HG02798 (cell line): ENCODE measurements at regions not wholly inside any gene's neighbourhood (a gene's known extent, or its start where the extent isn't known, plus 50 kb on each side); places are given as distances from the start of the nearest gene placed in this dataset.

Experiments used
- ATAC-seq: cut with Tn5 transposase; IDR thresholded peaks from one replicate; pipeline ENCODE4 v1.9.1; 2021; ENCODE audit warnings: mild to moderate bottlenecking; ENCODE audit not compliant: unreplicated experiment, poor library complexity

DNA sequence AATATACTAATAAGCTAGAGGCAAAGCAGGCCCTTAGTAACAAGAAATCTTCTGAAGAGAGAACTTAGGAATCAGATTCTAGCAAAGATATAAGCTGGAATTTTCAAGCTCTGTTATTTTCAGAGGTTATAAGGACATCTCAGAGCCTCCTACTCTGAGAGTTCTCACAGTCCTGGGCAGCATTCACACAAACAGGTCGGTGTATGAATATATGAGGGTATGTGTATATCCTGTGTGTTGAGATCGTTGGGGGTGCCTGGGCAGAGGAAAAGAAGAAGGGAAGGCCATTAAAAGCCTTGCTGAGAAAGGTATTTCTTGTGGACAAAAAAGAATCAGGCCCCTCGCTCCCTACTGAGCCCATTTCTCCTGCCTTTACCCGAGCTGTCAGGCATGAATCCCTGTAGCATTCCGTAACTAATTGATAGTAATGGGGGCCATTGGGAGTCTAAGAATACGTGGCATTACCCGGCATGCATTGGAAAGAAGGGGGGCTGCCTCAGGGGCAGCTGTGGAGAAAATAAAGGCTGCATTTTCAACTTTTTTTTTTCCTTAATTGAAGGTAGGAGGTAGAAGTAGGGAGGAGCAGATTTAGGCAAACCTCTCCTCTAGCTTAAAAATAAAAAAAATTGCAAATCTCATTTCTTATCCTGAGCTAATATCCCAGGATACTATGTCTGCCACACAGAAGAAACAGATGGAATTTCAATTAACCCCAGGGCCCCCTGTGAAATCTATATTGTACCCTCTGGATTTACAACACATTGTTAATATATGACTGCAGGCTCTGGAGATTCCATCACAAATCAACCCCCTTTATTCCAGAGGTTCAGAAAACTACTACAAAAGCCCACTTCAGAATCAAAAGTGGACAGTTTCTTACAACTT, 103.8 kb downstream of the GTPBP8 start:
- no peak for ATAC-seq

DNA sequence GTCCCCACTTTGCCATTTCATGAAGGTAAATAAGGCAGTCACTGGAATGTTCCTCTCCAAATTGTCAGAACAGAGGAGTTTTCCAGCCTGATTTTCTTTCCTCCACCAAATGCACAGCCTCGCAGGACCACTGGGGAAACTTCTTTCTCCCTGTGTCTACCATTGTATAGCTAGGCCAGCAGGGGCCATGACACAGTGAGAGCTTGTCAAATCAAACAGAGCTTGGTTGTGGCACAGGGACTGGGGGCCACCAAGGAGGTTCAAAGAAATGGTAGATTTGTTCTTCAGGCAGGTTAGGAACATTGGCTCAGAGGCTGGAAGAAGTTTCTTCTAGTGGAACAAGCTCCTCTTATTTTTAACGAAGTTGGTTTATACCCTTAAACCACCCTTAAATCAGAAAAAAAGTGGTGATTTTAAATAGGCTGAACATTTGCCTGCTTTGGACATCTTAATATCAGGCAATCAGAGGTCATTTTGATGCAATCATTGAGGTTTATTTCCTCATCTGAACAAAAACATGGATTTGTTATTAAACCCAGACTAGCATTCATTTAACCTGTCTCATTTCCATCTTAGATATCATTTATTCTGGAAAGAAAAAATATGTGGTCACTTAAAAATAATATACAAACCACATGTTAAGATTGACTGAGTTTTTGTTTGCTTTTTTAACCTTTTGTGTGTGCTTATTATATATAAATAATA, 105.6 kb downstream of the GTPBP8 start:
- ATAC-seq, result no peak

DNA sequence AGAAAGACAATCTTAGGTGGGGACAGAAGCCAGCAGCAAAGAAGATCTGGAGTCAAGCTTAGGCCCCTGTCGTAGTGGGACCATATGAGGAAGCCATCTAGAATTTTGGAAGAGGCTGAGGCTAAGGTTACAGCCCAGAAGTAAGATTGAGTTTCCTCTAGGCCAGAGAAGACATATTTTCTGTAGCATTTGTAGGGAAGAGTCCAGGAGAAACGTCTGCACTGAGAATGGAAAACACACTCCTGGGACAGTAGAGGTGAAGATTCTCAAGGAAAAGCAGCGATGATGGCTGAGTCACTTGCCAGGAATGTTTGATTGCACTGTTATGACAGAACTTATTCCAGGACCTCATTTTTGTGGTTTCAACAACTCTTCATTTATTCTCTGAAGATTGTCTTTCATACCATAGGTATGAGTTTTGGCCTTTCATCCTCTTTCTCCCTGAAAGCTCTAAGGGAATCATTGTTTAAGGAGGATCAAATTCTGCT, 107.2 kb downstream of the GTPBP8 start:
- ATAC-seq, result no peak

DNA sequence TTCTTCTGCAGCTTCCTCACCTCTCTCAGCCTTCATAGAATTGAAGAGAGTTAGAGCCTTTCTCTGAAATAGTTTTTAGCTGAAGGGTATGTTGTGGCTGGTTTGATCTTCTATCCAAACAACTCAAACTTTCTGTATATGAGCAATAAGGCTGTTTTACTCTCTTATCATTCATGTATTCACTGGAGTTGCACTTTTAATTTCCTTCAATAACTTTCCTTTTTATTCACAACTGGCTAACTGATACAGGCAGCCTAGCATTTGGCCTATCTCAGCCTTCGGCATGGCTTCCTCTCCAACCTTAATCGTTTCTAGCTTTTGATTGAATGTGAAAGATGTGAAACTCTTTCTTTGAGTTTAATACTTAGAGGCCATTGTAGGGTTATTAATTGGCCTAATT, 109.3 kb downstream of the GTPBP8 start:
- no peak for ATAC-seq

DNA sequence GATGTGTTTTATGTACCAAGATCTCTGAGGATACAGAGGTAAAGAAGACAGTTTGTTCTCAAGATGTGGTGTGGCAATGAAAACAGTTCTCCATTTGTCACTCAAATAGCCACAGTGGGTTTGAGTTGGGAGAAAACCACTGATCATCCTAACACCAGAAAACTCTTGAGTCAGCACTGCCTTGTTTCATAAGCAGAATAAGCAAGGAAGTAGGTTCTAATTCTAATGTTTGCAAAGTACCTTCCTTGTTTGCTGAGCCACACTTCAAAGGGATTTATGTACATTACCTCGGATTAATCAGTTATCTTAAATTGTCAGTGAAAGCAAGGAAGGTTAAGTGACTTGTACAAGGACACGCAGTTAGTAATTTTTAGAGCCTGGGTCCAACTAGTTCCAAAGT, 107.8 kb upstream of the BOC start:
- ATAC-seq, result no peak

DNA sequence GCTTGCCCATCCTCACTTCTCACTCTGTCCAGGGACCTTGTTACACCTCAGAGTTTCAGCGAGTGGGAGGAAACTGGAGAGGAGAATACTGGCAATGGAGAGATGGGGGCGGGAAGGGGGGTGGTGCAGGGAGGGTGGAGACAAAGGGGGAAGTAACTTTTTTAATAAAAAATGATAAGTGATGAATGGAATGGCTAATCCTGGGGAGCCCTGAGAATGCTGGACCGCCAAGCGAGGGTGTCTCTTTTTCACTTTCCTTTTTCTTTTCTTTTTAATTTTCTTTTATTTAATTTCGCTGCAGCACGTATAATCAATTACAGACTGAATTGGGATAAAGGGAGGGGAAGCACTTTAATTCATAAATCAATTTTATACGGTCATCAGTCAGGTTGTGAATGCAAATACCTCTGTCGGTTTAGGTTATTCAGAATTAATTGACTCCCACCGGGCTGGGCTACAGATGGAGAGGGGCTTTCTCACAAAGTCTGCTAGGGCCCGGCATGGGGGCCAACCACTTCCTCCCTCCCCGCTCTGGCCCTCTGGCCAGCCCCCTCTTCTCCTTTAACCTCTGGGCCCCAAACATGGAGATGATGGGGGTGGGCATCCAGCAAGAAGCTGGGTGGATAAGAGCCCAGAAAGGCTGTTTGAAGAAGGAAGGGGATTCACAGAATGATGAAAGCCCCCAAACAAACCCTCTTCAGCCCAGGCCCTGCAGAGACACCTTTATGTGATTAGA, 106.8 kb upstream of the BOC start:
- ATAC-seq, result no peak

DNA sequence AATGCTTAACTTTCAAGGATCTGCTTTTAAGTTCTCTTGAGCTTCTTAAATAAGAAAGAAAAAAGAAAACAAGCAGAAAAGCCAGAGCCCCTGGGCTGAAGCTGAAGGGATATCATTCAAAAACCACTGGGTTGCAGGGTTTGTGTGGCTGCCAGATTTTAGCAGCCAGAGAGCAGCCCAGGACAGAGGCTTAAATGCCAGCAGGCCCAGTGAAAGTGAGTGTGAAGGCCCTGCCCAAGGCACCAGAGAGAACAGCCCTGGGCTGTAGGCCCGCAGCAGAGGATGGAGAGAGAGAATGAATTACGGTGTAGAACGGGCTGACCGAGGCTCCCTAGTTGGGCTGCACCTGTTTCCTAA, 106.3 kb upstream of the BOC start:
- ATAC-seq, result no peak

DNA sequence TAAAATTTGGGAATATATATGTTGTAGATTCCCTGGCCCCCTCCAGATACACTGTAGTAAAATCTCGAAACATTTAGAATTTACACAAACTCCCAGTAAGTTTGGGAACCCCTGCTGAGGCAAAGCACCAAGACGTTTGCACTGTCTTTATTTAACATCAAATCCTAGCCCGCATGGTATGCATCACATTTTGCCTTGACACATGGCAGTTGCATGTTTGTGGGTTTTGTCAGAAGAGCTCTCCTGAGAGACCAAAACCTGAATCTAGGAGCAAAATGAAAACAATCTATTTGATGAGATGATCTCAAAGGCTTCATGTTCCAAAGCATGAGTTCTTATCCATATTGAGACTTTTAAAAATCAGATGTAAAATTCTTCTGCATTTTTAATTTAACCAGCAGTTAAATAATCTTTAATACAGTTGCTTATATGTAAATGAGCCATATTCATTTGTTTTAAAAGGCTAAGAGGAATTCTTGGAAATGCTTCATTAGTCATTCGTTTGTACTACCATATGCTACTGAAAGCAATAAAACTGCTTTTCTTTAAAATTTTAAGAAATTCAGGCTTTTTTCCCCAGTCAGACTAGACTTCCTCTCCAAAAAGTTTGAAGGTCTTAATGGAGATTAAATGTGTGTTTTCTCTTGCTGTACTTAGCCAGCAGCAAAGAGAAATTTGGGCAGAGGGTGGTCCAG, 105.2 kb upstream of the BOC start:
- no peak for ATAC-seq

DNA sequence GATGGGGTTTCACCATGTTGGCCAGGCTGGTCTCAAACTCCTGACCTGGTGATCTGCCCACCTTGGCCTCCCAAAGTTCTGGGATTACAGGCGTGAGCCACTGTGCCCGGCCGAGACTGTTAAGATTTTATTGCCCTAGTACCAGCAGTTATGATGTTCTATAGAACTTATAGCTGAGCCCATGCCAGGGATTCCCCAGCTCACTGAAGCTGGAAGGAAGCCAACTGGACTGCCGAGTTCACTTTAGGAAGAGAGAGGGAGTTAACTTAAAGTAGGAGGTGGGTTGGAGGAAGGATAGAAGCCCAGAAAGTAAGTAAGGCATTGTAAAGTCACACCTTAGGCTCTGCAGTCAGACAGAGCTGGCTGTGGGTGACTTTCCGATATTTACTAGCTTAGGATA, 101.1 kb upstream of the BOC start:
- ATAC-seq, result no peak

DNA sequence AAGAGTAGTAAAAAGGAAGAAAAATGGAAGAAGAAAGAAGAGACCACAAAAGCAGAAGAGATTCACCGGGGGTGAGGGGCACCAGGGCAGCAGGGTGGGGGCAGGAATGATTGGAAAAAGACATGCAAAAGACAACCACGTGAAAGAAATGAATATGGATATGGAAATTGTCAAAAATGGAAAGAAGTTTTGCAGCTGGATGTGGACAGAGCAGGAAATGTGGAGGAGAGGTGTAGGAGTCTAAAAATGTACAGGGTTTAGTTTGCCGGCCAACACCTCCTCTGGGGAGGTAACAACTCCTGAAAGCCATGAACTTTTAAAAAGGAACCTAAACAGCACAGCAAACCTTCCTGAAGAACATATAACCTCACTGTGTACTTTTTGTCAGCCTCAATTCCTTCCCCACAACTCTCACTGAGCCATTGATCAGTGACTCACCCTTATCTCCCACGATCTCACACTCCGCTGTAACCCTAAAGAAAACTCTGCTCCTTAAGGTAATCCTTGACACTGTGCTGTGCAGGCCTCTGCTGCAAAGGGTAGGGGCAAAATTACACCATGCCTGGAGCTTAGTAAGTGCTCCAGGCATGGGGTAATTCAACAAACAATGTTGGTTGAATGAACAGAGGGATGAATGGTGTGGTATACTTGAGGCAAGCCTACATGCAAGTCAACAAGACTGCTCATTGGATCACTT, 100.2 kb upstream of the BOC start:
- ATAC-seq, result no peak

DNA sequence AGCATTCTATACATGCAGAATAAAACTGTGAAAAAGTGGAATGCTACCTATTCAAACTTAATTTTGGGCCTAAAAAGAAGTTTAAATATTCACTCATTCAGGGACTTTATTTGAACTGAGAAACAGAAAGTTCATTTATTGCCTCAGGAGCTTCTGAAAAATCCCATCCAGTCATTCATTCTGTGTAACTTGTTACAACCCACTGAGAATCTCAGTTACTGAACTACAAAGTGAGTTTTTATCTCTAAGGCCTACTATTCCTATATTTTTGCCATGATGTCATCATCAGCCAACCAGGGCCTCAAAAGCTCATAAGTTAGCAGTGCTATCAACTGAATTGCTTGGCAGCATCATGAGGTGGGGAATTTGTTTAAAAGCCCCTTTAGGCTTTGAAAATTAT, 98.0 kb upstream of the BOC start:
- no peak for ATAC-seq

DNA sequence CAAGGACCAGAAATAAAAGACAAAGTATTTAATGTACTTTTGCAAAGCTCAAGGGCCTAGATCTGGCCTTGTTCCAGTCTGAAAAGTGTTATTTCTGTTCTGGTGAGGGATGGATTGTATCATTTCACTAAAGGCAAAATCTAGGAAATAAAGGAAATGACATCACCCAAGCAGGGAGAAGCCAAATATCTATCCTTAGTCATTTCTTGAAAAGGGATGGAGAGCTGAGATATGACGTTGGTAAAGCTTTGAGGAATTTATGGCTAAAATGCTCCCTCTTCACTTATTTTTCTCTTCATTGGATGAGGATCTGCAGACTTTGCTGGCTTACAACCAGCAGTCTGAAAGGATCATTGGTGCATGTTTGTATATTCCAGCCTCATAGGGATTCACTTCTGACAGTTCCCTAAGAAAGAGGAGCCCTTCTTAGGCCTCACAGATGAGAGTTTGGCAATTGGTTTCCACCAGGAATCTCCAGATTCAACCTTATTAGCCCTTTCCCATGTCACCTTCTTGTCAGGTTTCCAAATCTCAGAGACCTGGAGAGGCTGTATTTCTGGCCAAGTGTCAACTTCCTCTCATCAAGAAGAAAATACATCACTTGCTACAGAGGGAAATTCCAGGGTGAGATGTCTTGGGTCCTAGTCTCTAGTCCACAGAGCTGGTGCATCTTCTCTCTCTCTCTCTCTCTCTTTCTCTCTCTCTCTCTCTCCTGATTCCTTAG, 93.7 kb upstream of the BOC start:
- ATAC-seq, result no peak

DNA sequence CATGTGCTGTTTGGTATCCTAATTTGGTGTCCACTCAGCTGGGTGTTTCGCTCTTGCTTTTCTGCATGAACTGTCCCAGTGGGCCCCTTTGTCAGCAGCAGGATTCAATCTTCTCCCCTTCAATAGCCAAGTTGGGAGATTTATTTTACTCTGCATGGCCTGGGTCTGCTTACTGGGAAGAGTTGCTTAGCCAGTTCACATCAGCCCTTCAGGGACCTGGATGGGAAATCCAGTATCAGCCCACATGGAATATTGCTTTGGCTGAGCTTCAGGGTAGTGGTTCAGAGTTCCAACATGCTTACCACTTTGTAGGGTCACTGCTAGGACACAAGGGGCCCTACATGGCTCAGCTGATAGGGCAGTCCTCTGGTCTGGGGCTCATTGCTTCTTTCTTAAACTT, 93.0 kb upstream of the BOC start:
- ATAC-seq, result no peak

DNA sequence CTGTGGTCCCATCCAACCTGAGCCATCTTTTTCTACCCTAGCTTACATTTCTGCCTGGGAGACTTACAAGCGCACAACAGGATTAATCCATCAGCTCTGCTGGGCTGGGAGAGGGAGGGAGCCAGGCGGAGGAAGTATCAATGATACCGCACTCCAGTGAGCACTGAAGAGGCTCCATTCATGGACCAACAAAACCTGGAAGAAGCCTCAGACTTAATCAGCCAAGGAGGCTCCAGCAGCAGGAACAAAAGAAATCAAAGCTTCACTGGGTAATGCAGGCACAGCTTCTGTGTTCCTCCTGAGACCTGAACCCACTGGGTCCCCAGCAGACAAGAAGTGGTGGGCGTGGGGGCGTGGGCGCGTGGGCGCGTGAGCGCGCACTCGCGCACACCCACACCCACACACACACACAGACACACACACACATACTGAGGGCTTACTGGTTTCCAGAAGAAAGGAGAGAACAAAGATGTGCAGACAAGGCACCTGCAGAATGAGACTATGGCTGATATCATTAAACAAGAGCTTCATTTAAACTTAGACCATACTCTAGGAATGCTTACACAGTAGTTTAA, 87.0 kb upstream of the BOC start:
- ATAC-seq, result no peak

DNA sequence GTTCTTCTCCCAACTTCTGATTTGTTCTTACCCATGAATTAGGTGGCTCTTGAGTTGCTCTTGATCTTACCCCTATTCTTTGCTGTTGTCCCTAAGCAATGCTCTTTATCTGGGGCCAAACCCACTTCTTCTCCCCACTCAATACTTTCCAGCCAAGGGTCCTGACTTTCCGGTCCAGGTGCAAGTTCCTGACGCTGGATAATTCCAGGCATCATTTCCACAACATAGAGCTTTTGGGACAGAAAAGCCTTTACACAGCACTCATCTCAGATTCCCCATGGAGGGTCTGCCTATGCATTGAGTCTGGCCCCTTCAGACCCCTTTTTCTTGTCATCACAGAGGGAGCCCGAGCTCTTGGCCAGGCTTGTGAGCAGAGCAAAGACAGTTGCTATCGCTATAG, 85.4 kb upstream of the BOC start:
- no peak for ATAC-seq

DNA sequence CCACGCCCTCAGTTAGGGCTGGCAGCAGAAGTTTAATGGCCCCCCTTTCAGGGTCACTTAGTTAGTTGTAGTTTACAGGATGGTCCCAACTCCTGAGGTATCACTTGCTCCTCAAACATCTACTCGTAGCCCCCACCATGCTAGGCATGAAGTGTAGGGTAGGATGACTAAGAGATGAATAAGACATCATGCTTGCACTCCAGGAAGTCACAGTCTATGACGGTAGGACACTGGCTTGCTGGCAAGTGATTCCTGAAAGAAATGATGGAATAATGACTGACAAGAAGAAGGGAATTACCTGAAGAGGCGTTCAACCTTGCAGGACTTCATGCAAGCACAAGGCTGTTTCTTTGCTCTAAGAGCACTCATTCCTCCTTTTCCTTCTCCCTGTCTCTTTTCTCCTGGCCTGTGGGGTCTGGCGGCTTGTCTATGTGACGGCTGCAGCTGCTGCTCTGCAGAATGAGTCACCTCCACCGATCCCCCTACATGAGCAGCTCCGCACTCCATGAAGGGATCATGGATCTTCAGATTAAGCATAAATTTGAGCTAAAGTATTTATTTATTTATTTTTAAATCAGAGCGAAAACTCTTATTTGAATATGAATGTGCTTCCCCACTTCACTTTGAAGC, 82.9 kb upstream of the BOC start:
- no peak for ATAC-seq

DNA sequence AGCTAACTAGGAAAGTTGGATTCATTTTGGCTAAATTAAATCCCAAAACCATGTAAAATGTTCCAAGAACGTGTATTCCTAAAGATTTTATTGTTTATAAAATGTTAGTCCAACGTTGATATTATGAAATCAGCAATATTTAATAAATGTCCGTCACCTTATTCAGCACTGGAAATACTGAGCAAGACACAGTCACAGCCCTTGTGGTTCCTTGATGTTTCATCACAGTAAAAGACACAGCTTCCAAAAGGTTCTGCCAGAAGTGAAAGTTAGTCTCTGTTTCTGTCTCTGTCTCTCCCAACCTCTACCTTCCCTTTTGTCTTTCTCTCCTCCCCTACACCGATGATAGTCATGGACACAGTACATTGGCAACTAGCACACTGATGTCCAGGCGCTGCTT, 82.2 kb upstream of the BOC start:
- ATAC-seq, result no peak

DNA sequence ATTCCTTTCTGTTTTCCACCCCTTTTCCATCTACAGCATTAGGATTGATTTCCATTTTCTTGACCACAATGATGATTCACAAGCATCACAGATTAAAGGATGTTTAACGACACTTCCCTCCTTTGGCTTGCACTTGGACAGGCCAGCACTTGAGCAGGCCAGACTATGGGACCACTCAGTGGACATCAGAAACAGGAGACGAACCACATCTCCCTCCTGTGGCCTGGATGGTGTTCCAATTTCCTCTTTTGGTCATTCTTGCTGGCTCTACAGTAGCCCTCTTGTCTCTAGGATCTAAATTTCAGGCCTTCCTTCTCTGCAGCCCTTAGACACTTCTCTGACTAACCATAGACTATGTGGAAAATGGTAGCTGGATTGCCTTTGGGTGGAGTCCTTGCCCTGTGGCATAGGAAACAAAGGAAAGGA, 78.8 kb upstream of the BOC start:
- no peak for ATAC-seq

DNA sequence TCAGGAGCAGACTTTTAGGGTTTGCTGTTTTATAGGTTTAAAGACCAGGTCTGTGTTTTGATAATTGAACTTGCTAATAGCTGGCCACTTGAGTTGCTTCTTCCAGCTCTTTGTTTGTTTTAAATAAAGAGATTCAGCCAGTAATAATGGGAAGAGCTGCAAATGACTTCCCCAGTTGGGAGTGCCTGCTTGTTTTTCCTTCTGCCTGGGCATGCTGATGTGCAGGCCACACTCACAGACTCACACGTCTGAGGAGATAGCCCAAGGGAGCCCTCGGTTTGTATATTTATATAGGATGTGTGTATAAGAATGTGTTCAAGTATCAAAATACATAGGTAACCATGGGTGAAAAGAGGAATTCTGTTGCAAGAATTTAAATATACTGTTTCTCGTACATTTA, 78.2 kb upstream of the BOC start:
- no peak for ATAC-seq
